Frontal cortex (tissue), 3 donors: ENCODE measurements at regions not wholly inside any gene's neighbourhood (a gene's known extent, or its start where the extent isn't known, plus 50 kb on each side); places are given as distances from the start of the nearest gene placed in this dataset.
"Not testable (repeated sequence)": the region's sequence is repeated elsewhere in the genome, so short reads cannot be mapped to it uniquely, and the experiment has no call there.

Experiments
- DNase-seq, 2 donors: peaks; one replicate each; pipeline ENCODE4 v3.0.0; 2012; ENCODE audit warnings: low spot score in 2 of 2
- FAIRE-seq: peaks from 2 replicates; lab custom pipeline; 2012; peaks lifted over from hg19 to GRCh38; lab: Jason Lieb, UNC
- donor health status: control.
- donor health status: control.
- donor health status: control.

- FAIRE-seq = no peak
- DNase-seq = no peak
Observed at GRCh38 chr21:39084979-39085729, 98.1 kb downstream of the PSMG1 start.

GRCh38 chr21:39084073-39084472, 99.2 kb downstream of the PSMG1 start:
- DNase-seq (no peak), FAIRE-seq (no peak)

- DNase-seq (no peak), FAIRE-seq (no peak)
Observed at GRCh38 chr21:39083377-39084008, 99.8 kb downstream of the PSMG1 start.

- no peak for FAIRE-seq
- no peak for DNase-seq
Observed at GRCh38 chr21:39082656-39083376, 100.4 kb downstream of the PSMG1 start.

GRCh38 chr21:39080366-39080765, 102.9 kb downstream of the PSMG1 start:
- FAIRE-seq = no peak
- no peak for DNase-seq

- DNase-seq = no peak
Observed at GRCh38 chr21:39079617-39080016, 103.6 kb downstream of the PSMG1 start.

GRCh38 chr21:39078322-39079065, 104.8 kb downstream of the PSMG1 start:
- FAIRE-seq (no peak), DNase-seq (no peak)

More at GRCh38 chr21:39079617-39080016, 103.6 kb downstream of the PSMG1 start:
- FAIRE-seq = no peak

GRCh38 chr21:39077876-39078275, 105.4 kb downstream of the PSMG1 start:
- FAIRE-seq (no peak), DNase-seq (no peak)

- DNase-seq (no peak), FAIRE-seq (no peak)
Observed at GRCh38 chr21:39074508-39074907, 108.7 kb downstream of the PSMG1 start.

- FAIRE-seq (no peak), DNase-seq (no peak)
Observed at GRCh38 chr21:39073717-39074116, 109.5 kb downstream of the PSMG1 start.

- no peak for FAIRE-seq
- no peak for DNase-seq
Observed at GRCh38 chr21:39073063-39073462, 110.2 kb downstream of the PSMG1 start.

GRCh38 chr21:39072468-39072867, 110.8 kb downstream of the PSMG1 start:
- DNase-seq (no peak), FAIRE-seq (no peak)

- DNase-seq (no peak), FAIRE-seq (no peak)
Observed at GRCh38 chr21:39071623-39072214, 111.5 kb downstream of the PSMG1 start.

- not testable (repeated sequence) for DNase-seq, FAIRE-seq
Observed at GRCh38 chr21:39069856-39070255, 113.4 kb downstream of the PSMG1 start.

- no peak for FAIRE-seq
Observed at GRCh38 chr21:39066829-39067780, 116.1 kb downstream of the PSMG1 start.

GRCh38 chr21:39065917-39066316, 117.3 kb downstream of the PSMG1 start:
- DNase-seq (no peak), FAIRE-seq (peak; percentile 37)

More at GRCh38 chr21:39066829-39067780, 116.1 kb downstream of the PSMG1 start:
- DNase-seq = no peak

- no peak for DNase-seq
- no peak for FAIRE-seq
Observed at GRCh38 chr21:39064325-39065012, 118.8 kb downstream of the PSMG1 start.

- no peak for DNase-seq
- FAIRE-seq = no peak
Observed at GRCh38 chr21:39063517-39063916, 119.7 kb downstream of the PSMG1 start.
